ENCODE measurements at regions not wholly inside any gene's neighbourhood (a gene's known extent, or its start where the extent isn't known, plus 50 kb on each side); places are given as distances from the start of the nearest gene placed in this dataset.

DNA sequence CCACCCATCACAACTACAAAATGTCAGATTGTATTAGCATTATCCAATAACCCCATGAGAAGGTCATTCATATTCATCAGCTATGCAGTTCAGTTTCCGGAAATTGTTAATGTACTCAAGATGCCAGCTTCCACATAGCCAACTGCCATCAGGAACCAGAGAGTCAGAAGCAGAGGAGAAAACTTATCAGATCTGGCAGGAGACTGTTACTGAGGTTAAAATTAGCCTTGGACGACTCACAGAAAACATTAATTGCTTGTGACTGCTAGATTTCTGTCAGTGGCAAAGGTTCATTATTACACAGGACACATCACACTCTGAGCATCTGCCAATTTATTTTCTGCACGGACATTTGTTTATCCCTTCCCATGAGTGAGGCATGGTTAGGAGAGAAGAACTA lies 352.8 kb downstream of the DHRSX start:
- intact Hi-C loops (cut with DNase I; ENCODE audit: low total_unique reads), result no loop called here
- Histone ChIP-seq H3K36me3 (no peaks in the 10 kb centered on the region), H3K9me3 (peaks cover 0 to 95% (median 66%) of the 10 kb centered on the region in 8 donors), H3K27ac (no peak overlapping the region), H3K27me3 (replicated peaks in 1 of 7) (no peaks in the 10 kb centered on the region), H3K4me3 (no peak overlapping the region), H3K4me1 (no peaks in the 10 kb centered on the region)
- 52 to 68% (median 65%) methylated on average over 3 of the region's 3 CpGs for WGBS, 5 donors
- DNase-seq, result no peak
- TF ChIP-seq POLR2A (IDR thresholded peaks at IDR 0.05) (no peak), CTCF (IDR thresholded peaks at IDR 0.05 in 8 of 11, conservative IDR thresholded peaks at IDR 0.05 in 3 of 11) (no peak), POLR2AphosphoS5 (IDR thresholded peaks at IDR 0.05) (no peak)

- Histone ChIP-seq H3K9me3 (peaks cover 0 to 95% (median 69%) of the 10 kb centered on the region in 8 donors), H3K27ac (no peak overlapping the region), H3K36me3 (no peaks in the 10 kb centered on the region), H3K27me3 (replicated peaks in 1 of 7) (no peaks in the 10 kb centered on the region), H3K4me1 (no peaks in the 10 kb centered on the region), H3K4me3 (no peak overlapping the region)
- intact Hi-C loops (cut with DNase I; ENCODE audit: low total_unique reads), result no loop called here
- DNase-seq, result no peak
- 61 to 77% (median 68%) methylated on average over 14 of the region's 14 CpGs for WGBS, 5 donors
- TF ChIP-seq POLR2AphosphoS5 (IDR thresholded peaks at IDR 0.05) (no peak), POLR2A (IDR thresholded peaks at IDR 0.05) (no peak), CTCF (IDR thresholded peaks at IDR 0.05 in 8 of 11, conservative IDR thresholded peaks at IDR 0.05 in 3 of 11) (no peak)
Measured at GRCh38 chrX:2145692-2146367, 354.9 kb downstream of the DHRSX start.

- no peak for DNase-seq
- H3K4me3 ChIP-seq, result no peak overlapping the region
Measured at GRCh38 chrX:2137882-2138281, 362.9 kb downstream of the DHRSX start.

More at GRCh38 chrX:2137882-2138281, 362.9 kb downstream of the DHRSX start:
- intact Hi-C loops (cut with DNase I; ENCODE audit: low total_unique reads), result no loop called here
- TF ChIP-seq CTCF (IDR thresholded peaks at IDR 0.05 in 8 of 11, conservative IDR thresholded peaks at IDR 0.05 in 3 of 11) (no peak), POLR2AphosphoS5 (IDR thresholded peaks at IDR 0.05) (no peak), POLR2A (IDR thresholded peaks at IDR 0.05) (no peak)
- Histone ChIP-seq H3K36me3 (no peaks in the 10 kb centered on the region), H3K27me3 (replicated peaks in 1 of 7) (no peaks in the 10 kb centered on the region), H3K27ac (no peak overlapping the region), H3K4me1 (no peaks in the 10 kb centered on the region), H3K9me3 (peaks cover 0 to 60% (median 16%) of the 10 kb centered on the region in 8 donors)
- 93 to 99% (median 94%) methylated on average over 4 of the region's 4 CpGs for WGBS, 5 donors
